K562 (cell line): ENCODE measurements at regions not wholly inside any gene's neighbourhood (a gene's known extent, or its start where the extent isn't known, plus 50 kb on each side); places are given as distances from the start of the nearest gene placed in this dataset.

Experiments used
- ATAC-seq: fragments of 200-7000 bp; cut with Tn5 transposase; 3 replicates; pipeline ENCODE4 v1.9.1; 2020; ENCODE audit warnings: moderate library complexity
- BruUV-seq: library from RNA; stranded (reverse); fragments of 400-500 nt; replicated peaks from 2 replicates; lab custom pipeline; 2021; lab: Mats Ljungman, UMichigan
- CTCF ChIA-PET: fragments of 300-600 bp; formaldehyde crosslinking; extraction: SDS; loops from one replicate; lab custom pipeline; 2021; ENCODE audit warnings: low intra/inter-chr PET ratio; lab: Yijun Ruan, JAX
- POLR2A ChIA-PET: fragments of 300-600, 350-650 bp; sonication (Branson Sonifier 250); formaldehyde crosslinking; extraction: SDS; loops from one replicate; lab custom pipeline; 2021; ENCODE audit warnings: antibody characterized with exemption, inconsistent platforms; lab: Yijun Ruan, JAX
- DNase-seq, 4 experiments: peaks; one replicate each; pipeline versions ENCODE4 v3.0.0 to v3.0.0-alpha.2; 2011 to 2018; ENCODE audit warnings: low spot score in 3 of 4, mixed read lengths in 3 of 4; ENCODE audit errors: extremely low read depth in 1 of 4
- FAIRE-seq: peaks from 2 replicates; lab custom pipeline; 2011; peaks lifted over from hg19 to GRCh38; lab: Jason Lieb, UNC
- H2AFZ ChIP-seq: 2 replicates; pipeline ENCODE4 v1.6.0; 2011; ENCODE audit warnings: low read depth, low read length, control low read depth, inconsistent platforms
- H3K27ac ChIP-seq: fragments of 200-600 bp; 3 replicates; pipeline ENCODE4 v1.8.0; 2011; ENCODE audit warnings: low read depth, mild to moderate bottlenecking, control low read depth, inconsistent platforms, low read length, moderate library complexity, mixed read lengths; ENCODE audit errors: extremely low read depth
- H3K27me3 ChIP-seq, 2 experiments: fragments of 300-600 bp in 1 of 2; 2 replicates in 1 of 2; 3 replicates in 1 of 2; pipeline versions ENCODE4 v1.6.0 to v1.8.0; 2011; ENCODE audit warnings: inconsistent platforms in 2 of 2, low read length in 2 of 2, mild to moderate bottlenecking in 1 of 2, mixed read lengths in 1 of 2, moderate library complexity in 1 of 2; ENCODE audit not compliant: control insufficient read depth in 2 of 2, insufficient read depth in 2 of 2
- H3K36me3 ChIP-seq: fragments of 300-600 bp; 3 replicates; pipeline ENCODE4 v1.8.0; 2011; ENCODE audit warnings: mild to moderate bottlenecking, low read length, inconsistent platforms; ENCODE audit not compliant: control insufficient read depth, insufficient read depth
- H3K4me1 ChIP-seq, 2 experiments: fragments of 200-600 bp in 1 of 2; replicated peaks in 1 of 2; 2 replicates in 1 of 2; 3 replicates in 1 of 2; pipeline versions ENCODE4 v1.5.1 to v1.8.0; 2011; ENCODE audit warnings: inconsistent platforms in 2 of 2, low read length in 2 of 2, mild to moderate bottlenecking in 1 of 2, mixed read lengths in 1 of 2, moderate library complexity in 1 of 2; ENCODE audit not compliant: control insufficient read depth in 2 of 2, insufficient read depth in 2 of 2
- H3K4me2 ChIP-seq: 2 replicates; pipeline ENCODE4 v1.6.1; 2011; ENCODE audit warnings: low read length, control low read depth, inconsistent platforms, mixed read lengths; ENCODE audit not compliant: insufficient read depth
- H3K4me3 ChIP-seq: fragments of 200-600 bp; sonication (generic), shearing (Covaris generic); 2 replicates; pipeline ENCODE4 v1.5.1; 2016; ENCODE audit warnings: control low read depth, inconsistent platforms
- H3K79me2 ChIP-seq: fragments of 200-600 bp; 3 replicates; pipeline ENCODE4 v1.8.0; 2011; ENCODE audit warnings: low read length, inconsistent platforms; ENCODE audit not compliant: control insufficient read depth, insufficient read depth
- H3K9ac ChIP-seq, 2 experiments: 2 replicates each; pipeline versions ENCODE4 v1.6.0 to v1.6.1; 2011; ENCODE audit warnings: low read depth in 2 of 2, low read length in 2 of 2, control low read depth in 1 of 2, inconsistent platforms in 1 of 2, mild to moderate bottlenecking in 1 of 2, mixed read lengths in 1 of 2; ENCODE audit not compliant: insufficient read depth in 1 of 2
- H3K9me1 ChIP-seq: one replicate; pipeline ENCODE4 v1.6.0; 2011; ENCODE audit warnings: inconsistent platforms, mild to moderate bottlenecking, low read length, moderate library complexity; ENCODE audit not compliant: control insufficient read depth, insufficient read depth
- H3K9me3 ChIP-seq: replicated peaks from 2 replicates; pipeline ENCODE4 v1.5.1; 2011; ENCODE audit warnings: low read depth, low read length, inconsistent platforms; ENCODE audit not compliant: control insufficient read depth, insufficient read depth
- H4K20me1 ChIP-seq: replicated peaks from 2 replicates; pipeline ENCODE4 v1.6.1; 2011; ENCODE audit warnings: low read length, inconsistent platforms, mixed read lengths; ENCODE audit not compliant: control insufficient read depth, insufficient read depth
- ETV6 ChIP-seq, 3 experiments: fragments of 150-350 bp in 1 of 3; sonication (generic) in 1 of 3; formaldehyde crosslinking in 1 of 3; IDR thresholded peaks; 2 replicates each; pipeline versions ENCODE4 v1.6.1 to v1.8.0; 2014 to 2022; ENCODE audit warnings: borderline replicate concordance in 2 of 3, low read depth in 2 of 3, antibody characterized with exemption in 1 of 3, low read length in 1 of 3, mild to moderate bottlenecking in 1 of 3, missing genetic modification reagents in 1 of 3
- HMG20B ChIP-seq: fragments of 250-450 bp; sonication (Bioruptor Pico); IDR thresholded peaks from 2 replicates; pipeline ENCODE4 v1.5.0; 2021; ENCODE audit warnings: mild to moderate bottlenecking
- JUNB ChIP-seq: fragments of 450-650 bp; formaldehyde crosslinking; conservative IDR thresholded peaks from 2 replicates; pipeline ENCODE4 v1.4.0; 2020; ENCODE audit warnings: mild to moderate bottlenecking
- NEUROD1 ChIP-seq: fragments of 150-350 bp; IDR thresholded peaks from 2 replicates; pipeline ENCODE4 v1.6.1; 2014; ENCODE audit warnings: borderline replicate concordance, low read length, low read depth; ENCODE audit not compliant: partially characterized antibody
- RBM22 ChIP-seq: fragments of 200-400 bp; formaldehyde crosslinking; IDR thresholded peaks from 2 replicates; pipeline ENCODE4 v1.6.1; 2018; ENCODE audit warnings: low read length, low read depth; ENCODE audit not compliant: poor library complexity, severe bottlenecking
- ZBTB2 ChIP-seq: fragments of 450-650 bp; IDR thresholded peaks from 2 replicates; pipeline ENCODE4 v1.6.1; 2016; ENCODE audit warnings: antibody characterized with exemption
- ZNF174 ChIP-seq: fragments of 250-450 bp; sonication (Bioruptor Pico); IDR thresholded peaks from 2 replicates; pipeline ENCODE4 v1.4.0; 2020; ENCODE audit warnings: mild to moderate bottlenecking
- ZNF384 ChIP-seq: IDR thresholded peaks from 2 replicates; pipeline ENCODE4 v1.6.1; 2012; ENCODE audit warnings: low read depth, low read length, improper control_type of control experiment
- ZNF398 ChIP-seq: fragments of 250-450 bp; sonication (Bioruptor Pico); IDR thresholded peaks from 2 replicates; pipeline ENCODE4 v1.8.0; 2021; ENCODE audit warnings: moderate library complexity, mild to moderate bottlenecking, inconsistent platforms
- ZNF655 ChIP-seq: fragments of 250-450 bp; sonication (Bioruptor Pico); IDR thresholded peaks from 2 replicates; pipeline ENCODE4 v1.5.0; 2021
- ZNF77 ChIP-seq: fragments of 250-450 bp; sonication (Bioruptor Pico); IDR thresholded peaks from 2 replicates; pipeline ENCODE4 v1.5.0; 2020
- ZNF785 ChIP-seq: fragments of 250-450 bp; sonication (Bioruptor Pico); IDR thresholded peaks from 2 replicates; pipeline ENCODE4 v1.4.0; 2020; ENCODE audit warnings: mild to moderate bottlenecking
- WGBS: fragments of 100-300 bp; shearing (Covaris generic); methylation state at CpG from one replicate; pipeline ENCODE4 v1.1.6; 2016; ENCODE audit warnings: low coverage, mixed read lengths; ENCODE audit not compliant: insufficient coverage; ENCODE audit errors: missing lambda C conversion rate; 5-methylcytosine and 5-hydroxymethylcytosine counted together
- in situ Hi-C: fragments of 300-500 bp; cut with MboI; formaldehyde crosslinking; loops from 4 replicates; pipeline ENCODE4 v1.15.0; 2018; ENCODE audit warnings: inconsistent platforms, mixed read lengths
- intact Hi-C: fragments of 100-400 bp; cut with micrococcal nuclease; formaldehyde crosslinking; loops from 2 replicates; pipeline ENCODE4 v1.14.2; 2022

GRCh38 chr16:51390877-51391276, 239.8 kb upstream of the SALL1 start:
- H3K79me2 ChIP-seq, result no peaks in the 10 kb centered on the region
- no peak overlapping the region for H3K4me2 ChIP-seq
- ATAC-seq (no peak), DNase-seq (no peak), FAIRE-seq (no peak)
- no peaks in the 10 kb centered on the region for H3K9me1 ChIP-seq
- no TSS peak for BruUV-seq
- H3K9me3 ChIP-seq, result no peaks in the 10 kb centered on the region
- H3K4me3 ChIP-seq, result no peak overlapping the region
- in situ Hi-C loops, result no loop called here
- H2AFZ ChIP-seq, result no peak overlapping the region
- no peaks in the 10 kb centered on the region for H4K20me1 ChIP-seq
- TF ChIP-seq ZNF174 (CRISPR knock-in tag) (no peak), ZNF384 (no peak), NEUROD1 (no peak), ZNF77 (no peak), ZNF785 (CRISPR knock-in tag) (no peak), RBM22 (no peak)
- no peaks in the 10 kb centered on the region for H3K4me1 ChIP-seq
- intact Hi-C loops, result no loop called here
- ChIA-PET CTCF (no interaction called here), POLR2A (no interaction called here)
- no peaks in the 10 kb centered on the region for H3K36me3 ChIP-seq
- 0% methylated on average over 3 of the region's 3 CpGs for WGBS
- H3K27me3 ChIP-seq, result no peaks in the 10 kb centered on the region
- H3K27ac ChIP-seq, result no peak overlapping the region
- H3K9ac ChIP-seq, result no peak overlapping the region

GRCh38 chr16:51389881-51390280, 238.8 kb upstream of the SALL1 start:
- Histone ChIP-seq H3K27ac (no peak overlapping the region), H3K9me1 (no peaks in the 10 kb centered on the region), H4K20me1 (no peaks in the 10 kb centered on the region), H3K9me3 (no peaks in the 10 kb centered on the region), H3K27me3 (no peaks in the 10 kb centered on the region), H3K9ac (no peak overlapping the region), H3K36me3 (no peaks in the 10 kb centered on the region), H3K4me1 (no peaks in the 10 kb centered on the region), H3K79me2 (no peaks in the 10 kb centered on the region), H3K4me3 (no peak overlapping the region), H2AFZ (no peak overlapping the region), H3K4me2 (no peak overlapping the region)
- 0% methylated on average over 1 of the region's 1 CpG for WGBS
- DNase-seq (no peak), FAIRE-seq (no peak), ATAC-seq (no peak)
- in situ Hi-C loops (no loop called here), intact Hi-C loops (no loop called here)
- POLR2A ChIA-PET, result no interaction called here
- CTCF ChIA-PET, result no interaction called here
- no TSS peak for BruUV-seq
- no peak for TF ChIP-seq HMG20B (CRISPR knock-in tag)
- TF ChIP-seq JUNB (CRISPR knock-in tag), result no peak
- TF ChIP-seq ZNF655 (CRISPR knock-in tag), result no peak
- TF ChIP-seq ETV6 (IDR thresholded peaks at IDR 0.05; ENCODE audit: borderline replicate concordance in 1 of 2, low read depth in 2 of 2, low read length in 1 of 2), result no peak
- TF ChIP-seq ETV6 (CRISPR knock-in tag; IDR thresholded peaks at IDR 0.05; ENCODE audit: borderline replicate concordance), result no peak
- TF ChIP-seq ZBTB2, result no peak
- no peak for TF ChIP-seq ZNF398 (CRISPR knock-in tag)
